ENCODE measurements at regions not wholly inside any gene's neighbourhood (a gene's known extent, or its start where the extent isn't known, plus 50 kb on each side); places are given as distances from the start of the nearest gene placed in this dataset.

DNA sequence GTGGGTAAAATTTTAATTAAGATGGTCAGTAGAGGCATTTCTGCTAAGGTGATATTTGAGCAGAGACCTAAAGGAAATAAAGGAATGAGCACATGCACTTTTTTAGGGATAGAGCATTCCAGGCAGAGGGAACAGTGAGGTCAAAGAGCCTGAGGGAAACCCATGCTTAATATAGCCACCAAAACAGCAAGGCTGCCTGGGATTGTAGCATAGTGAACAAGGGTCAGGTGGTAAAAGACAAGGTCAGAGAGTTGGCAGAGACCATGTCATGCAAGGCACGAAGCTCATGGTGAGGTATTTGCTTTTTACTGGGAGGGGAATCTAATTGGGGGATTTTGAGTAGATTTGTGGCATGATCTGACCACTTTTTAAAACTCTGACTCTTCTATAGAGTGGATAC, 344.6 kb upstream of the LRRC7 start:
- no peak for TF ChIP-seq CTCF (IDR thresholded peaks at IDR 0.05; ENCODE audit: insufficient read depth, low read length, missing control alignments)
- DNase-seq (ENCODE audit: low read depth, low spot score): no peak
- CTCF ChIA-PET: no interaction called here
- POLR2A ChIA-PET: no interaction called here
- no peak overlapping the region for H3K4me3 ChIP-seq (ENCODE audit: low read depth, low read length)

DNA sequence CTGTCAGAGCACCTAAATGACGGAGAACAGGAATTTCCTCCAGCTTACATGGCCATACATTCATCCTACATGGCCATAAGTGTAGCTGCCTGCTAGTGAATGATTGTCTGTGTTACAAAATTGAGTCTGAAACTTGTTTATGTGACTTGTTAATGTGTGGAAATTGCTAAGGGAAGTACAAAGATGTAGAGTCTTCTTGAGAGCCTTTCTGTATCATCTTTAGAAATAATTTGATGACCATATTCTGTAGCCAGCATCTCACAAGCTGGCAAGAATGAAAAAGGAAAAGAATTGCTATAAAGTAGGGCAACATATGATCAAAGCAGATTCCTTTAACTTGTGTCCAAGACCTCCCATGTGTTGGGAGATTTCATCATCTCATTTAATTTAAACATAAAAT, 339.2 kb upstream of the LRRC7 start:
- CTCF ChIA-PET: no interaction called here
- POLR2A ChIA-PET: no interaction called here

GRCh38 chr1:69230208-69230607, 337.5 kb upstream of the LRRC7 start:
- no peak overlapping the region for H3K4me3 ChIP-seq (ENCODE audit: low read depth, low read length)
- POLR2A ChIA-PET: no interaction called here
- DNase-seq (ENCODE audit: low read depth, low spot score): no peak
- CTCF ChIA-PET: no interaction called here
- TF ChIP-seq CTCF (IDR thresholded peaks at IDR 0.05; ENCODE audit: insufficient read depth, low read length, missing control alignments): no peak

More for the DNA sequence above, 339.2 kb upstream of the LRRC7 start:
- no peak for DNase-seq (ENCODE audit: low read depth, low spot score)
- no peak for TF ChIP-seq CTCF (IDR thresholded peaks at IDR 0.05; ENCODE audit: insufficient read depth, low read length, missing control alignments)
- H3K4me3 ChIP-seq (ENCODE audit: low read depth, low read length): no peak overlapping the region

- no peak for TF ChIP-seq CTCF (IDR thresholded peaks at IDR 0.05; ENCODE audit: insufficient read depth, low read length, missing control alignments)
- no peak for DNase-seq (ENCODE audit: low read depth, low spot score)
- CTCF ChIA-PET: no interaction called here
- no peak overlapping the region for H3K4me3 ChIP-seq (ENCODE audit: low read depth, low read length)
- POLR2A ChIA-PET: no interaction called here
These were observed 334.3 kb upstream of the LRRC7 start for GRCh38 chr1:69233463-69233862.

GRCh38 chr1:69244211-69244610, 323.5 kb upstream of the LRRC7 start:
- no peak for DNase-seq (ENCODE audit: low read depth, low spot score)
- CTCF ChIA-PET: no interaction called here
- POLR2A ChIA-PET: no interaction called here
- TF ChIP-seq CTCF (IDR thresholded peaks at IDR 0.05; ENCODE audit: insufficient read depth, low read length, missing control alignments): no peak
- no peak overlapping the region for H3K4me3 ChIP-seq (ENCODE audit: low read depth, low read length)

GRCh38 chr1:69246109-69246508, 321.6 kb upstream of the LRRC7 start:
- no peak for TF ChIP-seq CTCF (IDR thresholded peaks at IDR 0.05; ENCODE audit: insufficient read depth, low read length, missing control alignments)
- POLR2A ChIA-PET: no interaction called here
- CTCF ChIA-PET: no interaction called here
- H3K4me3 ChIP-seq (ENCODE audit: low read depth, low read length): no peak overlapping the region
- DNase-seq (ENCODE audit: low read depth, low spot score): no peak
